Osteoblast (primary cell): ENCODE measurements at regions not wholly inside any gene's neighbourhood (a gene's known extent, or its start where the extent isn't known, plus 50 kb on each side); places are given as distances from the start of the nearest gene placed in this dataset.

Source experiments
- DNase-seq: peaks from one replicate; pipeline ENCODE4 v3.0.0; 2011; ENCODE audit warnings: low spot score, mixed read lengths; ENCODE audit not compliant: insufficient read length; ENCODE audit errors: missing footprints
- H2AFZ ChIP-seq: 2 replicates; pipeline ENCODE4 v1.6.0; 2011; ENCODE audit warnings: mild to moderate bottlenecking, low read length
- H3K27ac ChIP-seq: 2 replicates; pipeline ENCODE4 v1.5.1; 2011; ENCODE audit warnings: mild to moderate bottlenecking, low read depth, low read length, moderate library complexity
- H3K27me3 ChIP-seq: 2 replicates; pipeline ENCODE4 v1.6.0; 2012; ENCODE audit warnings: mild to moderate bottlenecking, control low read depth, inconsistent platforms, low read length, moderate library complexity; ENCODE audit not compliant: insufficient read depth
- H3K36me3 ChIP-seq: 2 replicates; pipeline ENCODE4 v1.5.1; 2011; ENCODE audit warnings: mild to moderate bottlenecking, low read length, control low read depth, moderate library complexity; ENCODE audit not compliant: insufficient read depth
- H3K4me1 ChIP-seq: 2 replicates; pipeline ENCODE4 v1.5.1; 2011; ENCODE audit warnings: mild to moderate bottlenecking, low read length, control low read depth, moderate library complexity; ENCODE audit not compliant: insufficient read depth
- H3K4me2 ChIP-seq: 2 replicates; pipeline ENCODE4 v1.6.0; 2011; ENCODE audit warnings: mild to moderate bottlenecking, low read length; ENCODE audit not compliant: insufficient read depth
- H3K4me3 ChIP-seq: fragments of 200-600 bp; sonication (generic); 3 replicates; pipeline ENCODE4 v1.5.1; 2012; ENCODE audit warnings: mild to moderate bottlenecking, low read length, inconsistent platforms; ENCODE audit not compliant: insufficient read depth
- H3K79me2 ChIP-seq: 2 replicates; pipeline ENCODE4 v1.6.0; 2012; ENCODE audit warnings: mild to moderate bottlenecking, low read length, control low read depth, inconsistent platforms; ENCODE audit not compliant: insufficient read depth
- H3K9me3 ChIP-seq: 2 replicates; pipeline ENCODE4 v1.5.1; 2011; ENCODE audit warnings: low read depth, low read length, control low read depth
- H4K20me1 ChIP-seq: 2 replicates; pipeline ENCODE4 v1.6.0; 2012; ENCODE audit warnings: mild to moderate bottlenecking, low read length, control low read depth; ENCODE audit not compliant: insufficient read depth
- TF ChIP-seq, protein P1 (sequence below): IDR thresholded peaks from 2 replicates; pipeline ENCODE4 v1.5.1; 2011; ENCODE audit warnings: mild to moderate bottlenecking, low read depth, low read length, moderate library complexity; ENCODE audit errors: extremely low read depth

DNA sequence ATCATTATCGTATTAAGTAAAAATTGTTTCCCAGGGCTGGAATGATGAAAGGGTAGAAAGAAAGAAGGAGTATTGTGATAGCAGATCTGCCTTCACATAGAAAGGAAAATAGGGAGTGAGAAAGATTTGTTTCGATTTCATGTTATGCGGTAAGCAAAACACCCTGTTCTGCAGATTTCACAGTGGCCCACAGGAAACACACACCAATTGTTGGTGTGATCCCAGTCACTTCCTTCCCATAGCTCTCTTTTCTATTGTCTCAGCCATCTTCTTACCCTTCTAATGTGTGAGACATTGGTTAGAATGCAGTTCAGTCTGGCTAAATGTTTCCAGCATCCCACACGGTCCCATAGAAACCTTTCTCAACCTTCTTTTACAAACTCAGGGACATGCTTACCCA, 2709.8 kb downstream of the PCDH7 start:
- Histone ChIP-seq H3K27ac (no peak overlapping the region), H3K27me3 (no peaks in the 10 kb centered on the region), H2AFZ (no peak overlapping the region), H4K20me1 (no peaks in the 10 kb centered on the region), H3K4me2 (no peak overlapping the region), H3K4me1 (no peaks in the 10 kb centered on the region), H3K36me3 (no peaks in the 10 kb centered on the region), H3K4me3 (no peak overlapping the region), H3K9me3 (peaks cover 2% of the 10 kb centered on the region), H3K79me2 (no peaks in the 10 kb centered on the region)
- DNase-seq: no peak
- TF ChIP-seq, protein P1, sequence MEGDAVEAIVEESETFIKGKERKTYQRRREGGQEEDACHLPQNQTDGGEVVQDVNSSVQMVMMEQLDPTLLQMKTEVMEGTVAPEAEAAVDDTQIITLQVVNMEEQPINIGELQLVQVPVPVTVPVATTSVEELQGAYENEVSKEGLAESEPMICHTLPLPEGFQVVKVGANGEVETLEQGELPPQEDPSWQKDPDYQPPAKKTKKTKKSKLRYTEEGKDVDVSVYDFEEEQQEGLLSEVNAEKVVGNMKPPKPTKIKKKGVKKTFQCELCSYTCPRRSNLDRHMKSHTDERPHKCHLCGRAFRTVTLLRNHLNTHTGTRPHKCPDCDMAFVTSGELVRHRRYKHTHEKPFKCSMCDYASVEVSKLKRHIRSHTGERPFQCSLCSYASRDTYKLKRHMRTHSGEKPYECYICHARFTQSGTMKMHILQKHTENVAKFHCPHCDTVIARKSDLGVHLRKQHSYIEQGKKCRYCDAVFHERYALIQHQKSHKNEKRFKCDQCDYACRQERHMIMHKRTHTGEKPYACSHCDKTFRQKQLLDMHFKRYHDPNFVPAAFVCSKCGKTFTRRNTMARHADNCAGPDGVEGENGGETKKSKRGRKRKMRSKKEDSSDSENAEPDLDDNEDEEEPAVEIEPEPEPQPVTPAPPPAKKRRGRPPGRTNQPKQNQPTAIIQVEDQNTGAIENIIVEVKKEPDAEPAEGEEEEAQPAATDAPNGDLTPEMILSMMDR: no peak

DNA sequence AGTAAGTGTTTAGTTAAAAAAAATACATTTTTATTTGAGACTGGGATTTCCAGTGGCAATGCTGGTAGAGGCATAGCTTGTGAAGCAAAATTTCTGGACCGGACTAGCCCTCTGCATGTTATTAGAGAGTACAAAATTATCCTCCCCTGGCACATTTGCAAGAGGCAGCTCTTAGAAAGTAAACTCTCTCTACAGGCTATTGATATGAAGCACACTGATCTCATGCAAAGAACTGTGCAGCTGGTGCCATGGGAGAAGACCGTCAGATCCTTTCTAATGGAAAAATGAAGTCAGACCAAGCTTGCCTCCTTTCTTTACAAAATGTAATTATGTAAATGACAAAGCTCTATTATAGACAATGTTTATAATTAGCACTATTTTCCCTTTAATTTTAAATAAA, 2717.2 kb downstream of the PCDH7 start:
- H3K79me2 ChIP-seq: no peaks in the 10 kb centered on the region

DNA sequence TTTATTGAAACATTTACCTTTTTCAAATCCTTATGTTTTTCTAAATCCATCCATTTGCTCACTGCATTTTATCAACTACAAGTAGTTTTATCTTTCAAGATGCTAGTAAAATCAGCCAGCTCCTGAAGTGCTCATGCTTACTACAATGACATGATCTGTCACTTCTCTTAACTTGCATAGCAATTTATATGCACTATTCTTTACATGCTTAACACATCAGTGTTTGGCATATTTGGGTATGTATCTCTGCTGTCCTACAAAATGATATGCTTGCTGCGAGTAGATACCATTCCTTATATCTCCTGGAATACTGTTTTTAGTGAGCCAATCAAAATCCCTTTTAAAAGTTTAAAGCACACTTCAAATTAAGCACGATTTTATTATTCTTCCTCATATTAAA, 2726.8 kb downstream of the PCDH7 start:
- no peak overlapping the region for H3K27ac ChIP-seq
- no peak for DNase-seq
- no peak overlapping the region for H2AFZ ChIP-seq
- no peak overlapping the region for H3K4me3 ChIP-seq
- no peaks in the 10 kb centered on the region for H3K36me3 ChIP-seq
- TF ChIP-seq, protein P1: no peak
- no peaks in the 10 kb centered on the region for H3K4me1 ChIP-seq
- H3K27me3 ChIP-seq: no peaks in the 10 kb centered on the region
- no peaks in the 10 kb centered on the region for H3K79me2 ChIP-seq
- H4K20me1 ChIP-seq: no peaks in the 10 kb centered on the region
- H3K9me3 ChIP-seq: peaks cover 4% of the 10 kb centered on the region
- no peak overlapping the region for H3K4me2 ChIP-seq

More for the DNA sequence above, 2717.2 kb downstream of the PCDH7 start:
- DNase-seq: no peak
- no peaks in the 10 kb centered on the region for H4K20me1 ChIP-seq
- H3K4me2 ChIP-seq: no peak overlapping the region
- no peak overlapping the region for H3K4me3 ChIP-seq
- H2AFZ ChIP-seq: no peak overlapping the region
- H3K27ac ChIP-seq: no peak overlapping the region
- H3K4me1 ChIP-seq: no peaks in the 10 kb centered on the region
- H3K9me3 ChIP-seq: peaks cover 2% of the 10 kb centered on the region
- H3K36me3 ChIP-seq: no peaks in the 10 kb centered on the region
- TF ChIP-seq, protein P1: no peak
- H3K27me3 ChIP-seq: no peaks in the 10 kb centered on the region

DNA sequence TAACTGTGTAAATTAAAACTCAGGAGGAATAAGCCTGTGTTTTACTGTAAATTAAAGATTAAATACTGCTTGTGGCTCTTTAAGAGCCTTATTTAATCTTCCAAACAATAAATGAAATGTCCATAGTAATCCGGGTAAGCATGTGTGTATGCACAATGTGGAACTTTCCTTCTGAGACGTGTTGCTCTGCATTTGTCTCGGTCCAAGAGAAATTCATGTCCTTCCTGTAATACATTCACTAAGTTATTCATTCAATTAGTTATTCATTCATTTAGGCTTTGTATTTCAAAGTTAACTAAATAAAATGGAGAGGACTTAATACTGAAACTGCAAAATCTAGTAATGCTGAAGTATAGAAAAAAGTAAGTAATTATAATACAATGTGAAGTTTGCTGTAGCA, 2728.8 kb downstream of the PCDH7 start:
- Histone ChIP-seq H4K20me1 (no peaks in the 10 kb centered on the region), H3K4me1 (no peaks in the 10 kb centered on the region), H3K9me3 (peaks cover 4% of the 10 kb centered on the region), H3K36me3 (no peaks in the 10 kb centered on the region), H3K4me3 (no peak overlapping the region), H2AFZ (no peak overlapping the region), H3K79me2 (no peaks in the 10 kb centered on the region), H3K27me3 (no peaks in the 10 kb centered on the region), H3K27ac (no peak overlapping the region), H3K4me2 (no peak overlapping the region)
- no peak for DNase-seq
- TF ChIP-seq, protein P1: no peak
